ENCODE measurements at regions not wholly inside any gene's neighbourhood (a gene's known extent, or its start where the extent isn't known, plus 50 kb on each side); places are given as distances from the start of the nearest gene placed in this dataset.

DNA sequence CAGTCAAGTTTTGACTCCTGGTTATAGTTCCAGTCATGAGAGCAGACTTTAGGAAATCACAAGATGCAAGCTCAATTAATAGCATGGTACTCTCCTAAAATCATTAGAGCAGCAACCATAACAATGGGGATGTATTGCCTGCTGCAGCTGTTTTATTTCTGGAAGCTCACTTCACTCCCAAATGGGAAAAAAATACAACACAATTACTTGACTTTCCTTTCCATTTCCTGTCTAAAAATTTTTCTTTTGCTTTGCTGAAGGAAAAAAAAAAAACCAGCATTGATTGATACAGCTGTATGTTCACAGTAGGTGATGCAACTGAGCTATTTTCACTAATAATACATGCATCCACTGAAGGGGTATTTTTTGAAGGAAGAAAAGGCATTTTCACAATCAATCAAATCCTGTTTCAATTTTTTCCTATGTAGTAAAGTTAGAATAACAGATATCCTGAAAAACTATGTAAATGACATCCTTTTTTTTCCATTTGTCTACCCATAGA, 143.9 kb upstream of the NOVA1 start:
- Histone ChIP-seq H3K4me3 (ENCODE audit: low read length in 2 of 2) (no peak overlapping the region), H4K8ac (ENCODE audit: low read depth, low read length) (no peak overlapping the region), H3K23ac (ENCODE audit: low read depth, low read length, poor library complexity) (no peak overlapping the region), H3K4ac (ENCODE audit: low read length) (no peak overlapping the region), H3K18ac (ENCODE audit: low read length) (no peak overlapping the region), H2AFZ (ENCODE audit: low read length) (no peak overlapping the region), H2BK12ac (ENCODE audit: low read length) (no peak overlapping the region), H3K9ac (ENCODE audit: low read depth, low read length, poor library complexity) (no peak overlapping the region), H3K79me1 (ENCODE audit: low read depth, low read length) (no peaks in the 10 kb centered on the region), H3K27ac (replicated peaks; ENCODE audit: low read length) (no peak overlapping the region), H3K9me3 (replicated peaks in 1 of 2; ENCODE audit: control insufficient read depth in 2 of 2, insufficient read depth in 1 of 2, low read depth in 1 of 2, low read length in 2 of 2) (no peaks in the 10 kb centered on the region), H2BK5ac (ENCODE audit: low read length) (no peak overlapping the region), H2BK120ac (ENCODE audit: low read depth, low read length) (no peak overlapping the region), H3K14ac (ENCODE audit: low read length) (no peak overlapping the region), H4K91ac (ENCODE audit: low read depth, low read length, poor library complexity) (no peak overlapping the region), H3K4me2 (ENCODE audit: insufficient read depth, low read length, poor library complexity, severe bottlenecking) (no peak overlapping the region), H3K27me3 (ENCODE audit: control insufficient read depth in 3 of 3, insufficient read depth in 3 of 3, low read depth in 1 of 3, low read length in 3 of 3) (no peaks in the 10 kb centered on the region), H2BK15ac (ENCODE audit: low read length) (no peak overlapping the region), H3K4me1 (ENCODE audit: control insufficient read depth in 2 of 2, insufficient read depth in 1 of 2, low read depth in 1 of 2, low read length in 2 of 2) (no peaks in the 10 kb centered on the region), H2AK5ac (ENCODE audit: low read depth, low read length) (no peak overlapping the region), H3K36me3 (replicated peaks in 1 of 2; ENCODE audit: control insufficient read depth in 2 of 2, insufficient read depth in 2 of 2, low read length in 2 of 2) (no peaks in the 10 kb centered on the region)
- DNase-seq (ENCODE audit: low spot score): no peak

DNA sequence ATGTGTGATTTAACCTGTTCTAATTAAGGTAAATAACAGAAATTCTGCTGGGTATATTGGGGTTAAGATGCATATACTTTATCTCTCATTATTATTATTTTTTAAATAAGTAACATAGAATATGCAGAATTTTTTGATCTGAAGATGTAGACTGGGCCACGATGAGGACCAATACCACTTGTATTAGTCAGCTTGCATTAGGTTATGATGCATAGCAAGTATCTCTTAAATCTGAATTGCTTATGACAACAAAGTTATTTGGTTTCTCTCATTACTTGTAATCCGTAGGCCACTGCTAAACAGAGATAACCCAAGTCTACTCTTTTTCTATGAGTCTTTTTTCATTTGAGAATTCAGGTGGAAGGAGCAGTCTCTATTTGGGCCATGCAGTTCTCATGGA, 145.5 kb upstream of the NOVA1 start:
- no peak overlapping the region for H2AFZ ChIP-seq (ENCODE audit: low read length)
- H3K9me3 ChIP-seq (replicated peaks in 1 of 2; ENCODE audit: control insufficient read depth in 2 of 2, insufficient read depth in 1 of 2, low read depth in 1 of 2, low read length in 2 of 2): no peaks in the 10 kb centered on the region
- DNase-seq (ENCODE audit: low spot score): no peak
- H3K23ac ChIP-seq (ENCODE audit: low read depth, low read length, poor library complexity): no peak overlapping the region
- no peaks in the 10 kb centered on the region for H3K36me3 ChIP-seq (replicated peaks in 1 of 2; ENCODE audit: control insufficient read depth in 2 of 2, insufficient read depth in 2 of 2, low read length in 2 of 2)
- no peak overlapping the region for H3K4ac ChIP-seq (ENCODE audit: low read length)
- H4K91ac ChIP-seq (ENCODE audit: low read depth, low read length, poor library complexity): no peak overlapping the region
- no CpG with 5 or more reads among the region's 2 CpGs for WGBS, 2 donors (ENCODE audit: extremely low coverage in 2 of 2, insufficient read length in 2 of 2, insufficient replicate concordance in 1 of 2)
- H4K8ac ChIP-seq (ENCODE audit: low read depth, low read length): no peak overlapping the region
- H3K14ac ChIP-seq (ENCODE audit: low read length): no peak overlapping the region
- no peak overlapping the region for H2BK120ac ChIP-seq (ENCODE audit: low read depth, low read length)
- no peaks in the 10 kb centered on the region for H3K79me1 ChIP-seq (ENCODE audit: low read depth, low read length)
- no peaks in the 10 kb centered on the region for H3K4me1 ChIP-seq (ENCODE audit: control insufficient read depth in 2 of 2, insufficient read depth in 1 of 2, low read depth in 1 of 2, low read length in 2 of 2)
- H3K27me3 ChIP-seq (ENCODE audit: control insufficient read depth in 3 of 3, insufficient read depth in 3 of 3, low read depth in 1 of 3, low read length in 3 of 3): no peaks in the 10 kb centered on the region
- H2BK15ac ChIP-seq (ENCODE audit: low read length): no peak overlapping the region
- H3K4me3 ChIP-seq (ENCODE audit: low read length in 2 of 2): no peak overlapping the region
- H2AK5ac ChIP-seq (ENCODE audit: low read depth, low read length): no peak overlapping the region
- no peak overlapping the region for H2BK5ac ChIP-seq (ENCODE audit: low read length)
- H3K9ac ChIP-seq (ENCODE audit: low read depth, low read length, poor library complexity): no peak overlapping the region
- no peak overlapping the region for H2BK12ac ChIP-seq (ENCODE audit: low read length)
- no peak overlapping the region for H3K4me2 ChIP-seq (ENCODE audit: insufficient read depth, low read length, poor library complexity, severe bottlenecking)
- H3K27ac ChIP-seq (replicated peaks; ENCODE audit: low read length): no peak overlapping the region
- H3K18ac ChIP-seq (ENCODE audit: low read length): no peak overlapping the region

DNA sequence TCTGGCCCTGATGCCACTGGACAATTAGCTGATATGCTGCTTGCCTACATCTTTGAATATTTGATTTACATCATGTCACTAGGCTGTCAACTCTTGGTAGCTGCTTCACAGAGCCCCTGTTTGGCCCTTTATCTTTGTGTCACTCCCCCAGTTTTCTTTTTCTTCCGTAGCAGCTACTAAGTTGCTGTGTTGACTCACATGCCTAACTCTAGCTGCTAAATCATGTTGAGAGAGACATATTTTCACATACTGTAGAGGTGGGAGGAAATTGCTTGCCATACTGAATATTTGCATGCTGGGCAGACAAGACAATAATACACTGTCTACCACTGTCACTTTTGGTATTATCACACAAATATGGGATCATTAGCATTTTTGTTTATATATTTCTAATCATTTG, 147.1 kb upstream of the NOVA1 start:
- H3K18ac ChIP-seq (ENCODE audit: low read length): no peak overlapping the region
- H3K4me2 ChIP-seq (ENCODE audit: insufficient read depth, low read length, poor library complexity, severe bottlenecking): no peak overlapping the region
- H2AK5ac ChIP-seq (ENCODE audit: low read depth, low read length): no peak overlapping the region
- H3K4ac ChIP-seq (ENCODE audit: low read length): no peak overlapping the region
- H3K27ac ChIP-seq (replicated peaks; ENCODE audit: low read length): no peak overlapping the region
- H3K79me1 ChIP-seq (ENCODE audit: low read depth, low read length): no peaks in the 10 kb centered on the region
- H3K23ac ChIP-seq (ENCODE audit: low read depth, low read length, poor library complexity): no peak overlapping the region
- WGBS, 2 donors (ENCODE audit: extremely low coverage in 2 of 2, insufficient read length in 2 of 2, insufficient replicate concordance in 1 of 2): no CpG with 5 or more reads among the region's 1 CpG
- peak overlapping the region; percentile 42 for H2AFZ ChIP-seq (ENCODE audit: low read length)
- H3K4me1 ChIP-seq (ENCODE audit: control insufficient read depth in 2 of 2, insufficient read depth in 1 of 2, low read depth in 1 of 2, low read length in 2 of 2): no peaks in the 10 kb centered on the region
- H3K27me3 ChIP-seq (ENCODE audit: control insufficient read depth in 3 of 3, insufficient read depth in 3 of 3, low read depth in 1 of 3, low read length in 3 of 3): no peaks in the 10 kb centered on the region
- H3K4me3 ChIP-seq (ENCODE audit: low read length in 2 of 2): no peak overlapping the region
- no peak overlapping the region for H2BK15ac ChIP-seq (ENCODE audit: low read length)
- H3K9ac ChIP-seq (ENCODE audit: low read depth, low read length, poor library complexity): no peak overlapping the region
- no peak for DNase-seq (ENCODE audit: low spot score)
- H2BK120ac ChIP-seq (ENCODE audit: low read depth, low read length): no peak overlapping the region
- H3K36me3 ChIP-seq (replicated peaks in 1 of 2; ENCODE audit: control insufficient read depth in 2 of 2, insufficient read depth in 2 of 2, low read length in 2 of 2): no peaks in the 10 kb centered on the region
- no peak overlapping the region for H4K91ac ChIP-seq (ENCODE audit: low read depth, low read length, poor library complexity)
- no peak overlapping the region for H2BK5ac ChIP-seq (ENCODE audit: low read length)
- no peak overlapping the region for H4K8ac ChIP-seq (ENCODE audit: low read depth, low read length)
- no peaks in the 10 kb centered on the region for H3K9me3 ChIP-seq (replicated peaks in 1 of 2; ENCODE audit: control insufficient read depth in 2 of 2, insufficient read depth in 1 of 2, low read depth in 1 of 2, low read length in 2 of 2)
- H3K14ac ChIP-seq (ENCODE audit: low read length): no peak overlapping the region
- no peak overlapping the region for H2BK12ac ChIP-seq (ENCODE audit: low read length)

- Histone ChIP-seq H3K36me3 (replicated peaks in 1 of 2; ENCODE audit: control insufficient read depth in 2 of 2, insufficient read depth in 2 of 2, low read length in 2 of 2) (no peaks in the 10 kb centered on the region), H3K18ac (ENCODE audit: low read length) (no peak overlapping the region), H3K14ac (ENCODE audit: low read length) (no peak overlapping the region), H3K4me1 (ENCODE audit: control insufficient read depth in 2 of 2, insufficient read depth in 1 of 2, low read depth in 1 of 2, low read length in 2 of 2) (peaks cover 1 to 7% of the 10 kb centered on the region in 2 donors), H2AK5ac (ENCODE audit: low read depth, low read length) (no peak overlapping the region), H4K8ac (ENCODE audit: low read depth, low read length) (no peak overlapping the region), H2BK12ac (ENCODE audit: low read length) (no peak overlapping the region), H3K9me3 (replicated peaks in 1 of 2; ENCODE audit: control insufficient read depth in 2 of 2, insufficient read depth in 1 of 2, low read depth in 1 of 2, low read length in 2 of 2) (no peaks in the 10 kb centered on the region), H3K27me3 (ENCODE audit: control insufficient read depth in 3 of 3, insufficient read depth in 3 of 3, low read depth in 1 of 3, low read length in 3 of 3) (no peaks in the 10 kb centered on the region), H3K9ac (ENCODE audit: low read depth, low read length, poor library complexity) (no peak overlapping the region), H4K91ac (ENCODE audit: low read depth, low read length, poor library complexity) (no peak overlapping the region), H2BK5ac (ENCODE audit: low read length) (no peak overlapping the region), H3K4me3 (ENCODE audit: low read length in 2 of 2) (no peak overlapping the region), H2AFZ (ENCODE audit: low read length) (no peak overlapping the region), H3K79me1 (ENCODE audit: low read depth, low read length) (no peaks in the 10 kb centered on the region), H3K4me2 (ENCODE audit: insufficient read depth, low read length, poor library complexity, severe bottlenecking) (no peak overlapping the region), H3K4ac (ENCODE audit: low read length) (no peak overlapping the region), H2BK15ac (ENCODE audit: low read length) (no peak overlapping the region), H2BK120ac (ENCODE audit: low read depth, low read length) (no peak overlapping the region), H3K23ac (ENCODE audit: low read depth, low read length, poor library complexity) (no peak overlapping the region), H3K27ac (replicated peaks; ENCODE audit: low read length) (no peak overlapping the region)
- no peak for DNase-seq (ENCODE audit: low spot score)
- no CpG with 5 or more reads among the region's 9 CpGs for whole genome bisulfite sequencing, 2 donors (ENCODE audit: extremely low coverage in 2 of 2, insufficient read length in 2 of 2, insufficient replicate concordance in 1 of 2)
Observed at GRCh38 chr14:26761532-26761931, 163.7 kb upstream of the NOVA1 start.

Data from neuronal stem cell (in vitro differentiated cells).